ENCODE measurements at regions not wholly inside any gene's neighbourhood (a gene's known extent, or its start where the extent isn't known, plus 50 kb on each side); places are given as distances from the start of the nearest gene placed in this dataset.

DNA sequence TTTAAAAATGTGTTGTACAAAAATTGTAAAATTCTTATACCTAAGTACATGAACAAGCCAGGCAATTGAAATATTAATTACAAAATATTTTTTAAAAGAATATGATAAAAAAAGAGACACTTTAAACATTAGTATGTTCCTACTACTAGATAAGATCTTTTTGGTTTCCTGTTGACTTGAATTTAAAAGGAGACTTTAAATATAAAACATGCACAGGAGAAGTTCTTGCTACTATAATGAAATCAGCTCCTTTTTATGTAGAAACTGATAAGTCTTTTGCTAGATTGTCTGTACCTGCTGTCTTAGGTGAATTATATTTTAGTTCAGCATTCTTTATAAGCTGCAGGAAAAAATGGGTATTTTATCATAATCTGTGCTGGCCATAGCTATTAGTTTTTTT, 140.2 kb downstream of the TNFSF13B start:
- H3K36me3 Mint-ChIP-seq (ENCODE audit: low read depth): no peaks in the 10 kb centered on the region
- H3K27ac Mint-ChIP-seq: no peak overlapping the region
- H3K36me3 ChIP-seq (ENCODE audit: control insufficient read depth, insufficient read depth, low read length): no peaks in the 10 kb centered on the region

GRCh38 chr13:108419768-108420167, 150.2 kb downstream of the TNFSF13B start:
- H3K4me1 Mint-ChIP-seq: no peaks in the 10 kb centered on the region
- no peak overlapping the region for H3K4me3 Mint-ChIP-seq
- no peaks in the 10 kb centered on the region for H3K36me3 ChIP-seq (ENCODE audit: control insufficient read depth, insufficient read depth, low read length)
- WGBS, 2 experiments (ENCODE audit: insufficient coverage in 1 of 2, insufficient read length in 1 of 2): 90 to 94% methylated on average over 3 to 6 of the region's 6 CpGs
- no peaks in the 10 kb centered on the region for H3K9me3 ChIP-seq (ENCODE audit: control insufficient read depth, low read length)
- H3K9ac ChIP-seq (ENCODE audit: extremely low read depth, low read length, poor library complexity, severe bottlenecking): no peak overlapping the region
- H3K9me3 Mint-ChIP-seq: peaks cover 1% of the 10 kb centered on the region
- H3K27me3 Mint-ChIP-seq (ENCODE audit: insufficient read depth): no peaks in the 10 kb centered on the region
- TF ChIP-seq CTCF (conservative IDR thresholded peaks at IDR 0.05): no peak
- DNase-seq: no peak
- no peak overlapping the region for H3K27ac Mint-ChIP-seq
- H3K36me3 Mint-ChIP-seq (ENCODE audit: low read depth): no peaks in the 10 kb centered on the region
- H3K27ac ChIP-seq (ENCODE audit: low read depth, low read length): no peak overlapping the region
- H3K4me3 ChIP-seq (ENCODE audit: low read length): no peak overlapping the region
- H3K27me3 ChIP-seq (ENCODE audit: control insufficient read depth, insufficient read depth, low read length, poor library complexity, severe bottlenecking): no peaks in the 10 kb centered on the region
- H3K4me1 ChIP-seq (ENCODE audit: control insufficient read depth, insufficient read depth, low read length): no peaks in the 10 kb centered on the region

More for the DNA sequence above, 140.2 kb downstream of the TNFSF13B start:
- no peak overlapping the region for H3K4me3 Mint-ChIP-seq
- Histone ChIP-seq H3K27me3 (ENCODE audit: control insufficient read depth, insufficient read depth, low read length, poor library complexity, severe bottlenecking) (no peaks in the 10 kb centered on the region), H3K27ac (ENCODE audit: low read depth, low read length) (no peak overlapping the region), H3K9me3 (ENCODE audit: control insufficient read depth, low read length) (no peaks in the 10 kb centered on the region), H3K9ac (ENCODE audit: extremely low read depth, low read length, poor library complexity, severe bottlenecking) (no peak overlapping the region), H3K4me1 (ENCODE audit: control insufficient read depth, insufficient read depth, low read length) (no peaks in the 10 kb centered on the region), H3K4me3 (ENCODE audit: low read length) (no peak overlapping the region)
- H3K4me1 Mint-ChIP-seq: no peaks in the 10 kb centered on the region
- DNase-seq: no peak
- no peaks in the 10 kb centered on the region for H3K27me3 Mint-ChIP-seq (ENCODE audit: insufficient read depth)
- peaks cover 3% of the 10 kb centered on the region for H3K9me3 Mint-ChIP-seq
- no peak for TF ChIP-seq CTCF (conservative IDR thresholded peaks at IDR 0.05)

GRCh38 chr13:108425056-108425455, 155.5 kb downstream of the TNFSF13B start:
- H3K27me3 ChIP-seq (ENCODE audit: control insufficient read depth, insufficient read depth, low read length, poor library complexity, severe bottlenecking): no peaks in the 10 kb centered on the region
- WGBS, 2 experiments (ENCODE audit: insufficient coverage in 1 of 2, insufficient read length in 1 of 2): 86 to 92% methylated on average over 3 to 4 of the region's 4 CpGs
- H3K9me3 Mint-ChIP-seq: no peaks in the 10 kb centered on the region
- H3K27ac ChIP-seq (ENCODE audit: low read depth, low read length): no peak overlapping the region
- H3K4me1 Mint-ChIP-seq: peaks cover 12% of the 10 kb centered on the region
- no peaks in the 10 kb centered on the region for H3K36me3 Mint-ChIP-seq (ENCODE audit: low read depth)
- peaks cover 3% of the 10 kb centered on the region for H3K4me1 ChIP-seq (ENCODE audit: control insufficient read depth, insufficient read depth, low read length)
- H3K9ac ChIP-seq (ENCODE audit: extremely low read depth, low read length, poor library complexity, severe bottlenecking): no peak overlapping the region
- no peak overlapping the region for H3K4me3 Mint-ChIP-seq
- H3K36me3 ChIP-seq (ENCODE audit: control insufficient read depth, insufficient read depth, low read length): no peaks in the 10 kb centered on the region
- TF ChIP-seq CTCF (conservative IDR thresholded peaks at IDR 0.05): no peak
- no peak overlapping the region for H3K27ac Mint-ChIP-seq
- no peak for DNase-seq
- H3K27me3 Mint-ChIP-seq (ENCODE audit: insufficient read depth): no peaks in the 10 kb centered on the region
- H3K4me3 ChIP-seq (ENCODE audit: low read length): no peak overlapping the region
- H3K9me3 ChIP-seq (ENCODE audit: control insufficient read depth, low read length): no peaks in the 10 kb centered on the region

All from endodermal cell (in vitro differentiated cells).